ENCODE measurements at regions not wholly inside any gene's neighbourhood (a gene's known extent, or its start where the extent isn't known, plus 50 kb on each side); places are given as distances from the start of the nearest gene placed in this dataset.

GRCh38 chr2:236857781-236858180 lies 227.9 kb upstream of the COPS8 start:
- no peak for DNase-seq

GRCh38 chr2:236858661-236859060 lies 227.0 kb upstream of the COPS8 start:
- no peak for DNase-seq

- DNase-seq, result no peak
These were observed 225.8 kb upstream of the COPS8 start for GRCh38 chr2:236859908-236860307.

GRCh38 chr2:236861196-236861875 lies 224.4 kb upstream of the COPS8 start:
- DNase-seq, result no peak

- peak; percentile 16 for DNase-seq
These were observed 223.7 kb upstream of the COPS8 start for GRCh38 chr2:236861944-236862343.

GRCh38 chr2:236862526-236862925 lies 223.2 kb upstream of the COPS8 start:
- peak; percentile 37 for DNase-seq

- peak; percentile 44 for DNase-seq
These were observed 222.5 kb upstream of the COPS8 start for GRCh38 chr2:236862961-236863728.

- DNase-seq, result no peak
These were observed 222.0 kb upstream of the COPS8 start for GRCh38 chr2:236863729-236864126.

- DNase-seq, result no peak
These were observed 220.6 kb upstream of the COPS8 start for GRCh38 chr2:236865052-236865451.

GRCh38 chr2:236866542-236867340 lies 218.9 kb upstream of the COPS8 start:
- DNase-seq, result peak; percentile 16

GRCh38 chr2:236867441-236868260 lies 218.0 kb upstream of the COPS8 start:
- peak; percentile 20 for DNase-seq

GRCh38 chr2:236870370-236870769 lies 215.3 kb upstream of the COPS8 start:
- DNase-seq, result no peak

- peak; percentile 56 for DNase-seq
These were observed 214.1 kb upstream of the COPS8 start for GRCh38 chr2:236871500-236872001.

GRCh38 chr2:236872015-236872414 lies 213.7 kb upstream of the COPS8 start:
- peak; percentile 24 for DNase-seq

GRCh38 chr2:236872981-236873380 lies 212.7 kb upstream of the COPS8 start:
- peak; percentile 34 for DNase-seq

- DNase-seq, result peak; percentile 25
These were observed 212.1 kb upstream of the COPS8 start for GRCh38 chr2:236873636-236874035.

- no peak for DNase-seq
These were observed 210.7 kb upstream of the COPS8 start for GRCh38 chr2:236874866-236875481.

- DNase-seq, result peak; percentile 45
These were observed 209.7 kb upstream of the COPS8 start for GRCh38 chr2:236875906-236876505.

- no peak for DNase-seq
These were observed 209.0 kb upstream of the COPS8 start for GRCh38 chr2:236876642-236877041.

GRCh38 chr2:236877972-236878371 lies 207.7 kb upstream of the COPS8 start:
- DNase-seq, result no peak

GRCh38 chr2:236879416-236879963 lies 206.2 kb upstream of the COPS8 start:
- DNase-seq, result no peak
